Natural killer cell (primary cell): ENCODE measurements at regions not wholly inside any gene's neighbourhood (a gene's known extent, or its start where the extent isn't known, plus 50 kb on each side); places are given as distances from the start of the nearest gene placed in this dataset.

Experiments
- ATAC-seq, 3 donors: fragments of 150-1000 bp in 2 of 3; fragments of 200-7000 bp in 1 of 3; cut with Tn5 transposase; 1 replicate in 1 of 3; 2 replicates in 2 of 3; pipeline ENCODE4 v1.10.0; 2021; ENCODE audit warnings: mild to moderate bottlenecking in 2 of 3, moderate library complexity in 2 of 3
- DNase-seq, 2 donors: peaks; one replicate each; pipeline versions ENCODE4 v3.0.0 to v3.0.0-alpha.2; 2013 to 2021; ENCODE audit warnings: mixed read lengths in 1 of 2
- H3K27ac ChIP-seq: one replicate; pipeline ENCODE4 v1.5.1; 2013; ENCODE audit warnings: mild to moderate bottlenecking, low read length
- H3K27me3 ChIP-seq: one replicate; pipeline ENCODE4 v1.6.1; 2013; ENCODE audit warnings: low read length; ENCODE audit not compliant: control insufficient read depth, insufficient read depth
- H3K36me3 ChIP-seq: one replicate; pipeline ENCODE4 v1.6.1; 2013; ENCODE audit warnings: low read length; ENCODE audit not compliant: control insufficient read depth, insufficient read depth
- H3K4me1 ChIP-seq: one replicate; pipeline ENCODE4 v1.6.1; 2013; ENCODE audit warnings: low read length; ENCODE audit not compliant: control insufficient read depth, insufficient read depth
- H3K4me3 ChIP-seq: one replicate; pipeline ENCODE4 v1.5.1; 2013; ENCODE audit warnings: low read length
- H3K9me3 ChIP-seq: one replicate; pipeline ENCODE4 v1.6.1; 2013; ENCODE audit warnings: low read length; ENCODE audit not compliant: control insufficient read depth, insufficient read depth
- H3K27ac Mint-ChIP-seq, 2 donors: one replicate each; pipeline ENCODE4 v1.8.0; 2022; ENCODE audit warnings: mild to moderate bottlenecking in 2 of 2, mixed read lengths in 2 of 2, moderate library complexity in 1 of 2
- H3K27me3 Mint-ChIP-seq, 2 donors: one replicate each; pipeline ENCODE4 v1.8.0; 2022; ENCODE audit warnings: low read depth in 2 of 2, mixed read lengths in 2 of 2
- H3K36me3 Mint-ChIP-seq: one replicate; pipeline ENCODE4 v1.8.0; 2022; ENCODE audit warnings: mixed read lengths
- H3K4me1 Mint-ChIP-seq, 2 donors: one replicate each; pipeline ENCODE4 v1.8.0; 2022; ENCODE audit warnings: mixed read lengths in 2 of 2
- H3K4me3 Mint-ChIP-seq: one replicate; pipeline ENCODE4 v1.8.0; 2022; ENCODE audit warnings: mild to moderate bottlenecking, moderate library complexity, mixed read lengths
- H3K9me3 Mint-ChIP-seq, 2 donors: one replicate each; pipeline ENCODE4 v1.8.0; 2022; ENCODE audit warnings: mixed read lengths in 2 of 2
- CTCF ChIP-seq: fragments of 200-600 bp; IDR thresholded peaks from one replicate; pipeline ENCODE4 v1.8.0; 2022; ENCODE audit warnings: antibody characterized with exemption
- WGBS: methylation state at CpG from one replicate; pipeline ENCODE4 v1.1.7; 2013; ENCODE audit warnings: missing lambda C conversion rate; ENCODE audit not compliant: insufficient coverage; 5-methylcytosine and 5-hydroxymethylcytosine counted together
- intact Hi-C: fragments of 100-400 bp; cut with micrococcal nuclease; formaldehyde crosslinking; loops from one replicate; pipeline ENCODE4 v1.14.2; 2022

DNA sequence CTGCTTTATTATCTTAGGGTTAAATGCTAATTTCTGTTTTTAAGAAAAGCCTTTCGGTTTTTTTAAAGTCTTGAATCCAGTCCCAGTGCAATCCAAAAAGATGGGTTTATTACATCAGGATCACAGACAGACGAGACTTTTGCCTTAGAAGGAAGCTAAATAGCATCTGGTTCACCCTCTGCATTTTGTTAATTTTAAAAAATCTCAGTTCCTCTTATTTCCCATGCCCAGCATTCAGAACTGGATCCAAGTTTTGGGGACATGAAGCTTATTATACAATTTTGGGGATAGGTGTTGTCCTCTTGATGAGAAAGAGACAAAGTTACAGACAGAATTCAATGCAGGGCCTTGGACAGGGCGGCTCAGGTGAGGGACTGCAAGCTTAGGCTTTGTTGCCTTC is 181.5 kb upstream of the LYSMD4 start:
- Histone ChIP-seq H3K36me3 (no peaks in the 10 kb centered on the region), H3K27ac (no peak overlapping the region), H3K4me3 (no peak overlapping the region), H3K4me1 (no peaks in the 10 kb centered on the region), H3K9me3 (no peaks in the 10 kb centered on the region), H3K27me3 (peaks cover 2% of the 10 kb centered on the region)
- peaks cover 15 to 23% of the 10 kb centered on the region in 2 donors for H3K27me3 Mint-ChIP-seq
- no peaks in the 10 kb centered on the region for H3K36me3 Mint-ChIP-seq
- no peak overlapping the region for H3K4me3 Mint-ChIP-seq
- WGBS, result 74% methylated on average over 3 of the region's 3 CpGs
- TF ChIP-seq CTCF, result no peak
- no peak for ATAC-seq
- no peaks in the 10 kb centered on the region for H3K9me3 Mint-ChIP-seq
- H3K27ac Mint-ChIP-seq, result no peak overlapping the region
- intact Hi-C loops, result no loop called here
- DNase-seq, result no peak
- H3K4me1 Mint-ChIP-seq, result no peaks in the 10 kb centered on the region

- Histone ChIP-seq H3K4me1 (no peaks in the 10 kb centered on the region), H3K4me3 (no peak overlapping the region), H3K36me3 (no peaks in the 10 kb centered on the region), H3K9me3 (no peaks in the 10 kb centered on the region), H3K27ac (no peak overlapping the region), H3K27me3 (no peaks in the 10 kb centered on the region)
- DNase-seq (no peak), ATAC-seq (no peak)
- Mint-ChIP-seq H3K4me3 (no peak overlapping the region), H3K4me1 (no peaks in the 10 kb centered on the region), H3K9me3 (no peaks in the 10 kb centered on the region), H3K27me3 (peaks cover 2 to 7% of the 10 kb centered on the region in 2 donors), H3K36me3 (no peaks in the 10 kb centered on the region), H3K27ac (no peak overlapping the region)
- intact Hi-C loops, result no loop called here
- 65% methylated on average over 5 of the region's 5 CpGs for WGBS
- TF ChIP-seq CTCF, result no peak
These were observed 178.6 kb upstream of the LYSMD4 start for GRCh38 chr15:99911816-99912215.

DNA sequence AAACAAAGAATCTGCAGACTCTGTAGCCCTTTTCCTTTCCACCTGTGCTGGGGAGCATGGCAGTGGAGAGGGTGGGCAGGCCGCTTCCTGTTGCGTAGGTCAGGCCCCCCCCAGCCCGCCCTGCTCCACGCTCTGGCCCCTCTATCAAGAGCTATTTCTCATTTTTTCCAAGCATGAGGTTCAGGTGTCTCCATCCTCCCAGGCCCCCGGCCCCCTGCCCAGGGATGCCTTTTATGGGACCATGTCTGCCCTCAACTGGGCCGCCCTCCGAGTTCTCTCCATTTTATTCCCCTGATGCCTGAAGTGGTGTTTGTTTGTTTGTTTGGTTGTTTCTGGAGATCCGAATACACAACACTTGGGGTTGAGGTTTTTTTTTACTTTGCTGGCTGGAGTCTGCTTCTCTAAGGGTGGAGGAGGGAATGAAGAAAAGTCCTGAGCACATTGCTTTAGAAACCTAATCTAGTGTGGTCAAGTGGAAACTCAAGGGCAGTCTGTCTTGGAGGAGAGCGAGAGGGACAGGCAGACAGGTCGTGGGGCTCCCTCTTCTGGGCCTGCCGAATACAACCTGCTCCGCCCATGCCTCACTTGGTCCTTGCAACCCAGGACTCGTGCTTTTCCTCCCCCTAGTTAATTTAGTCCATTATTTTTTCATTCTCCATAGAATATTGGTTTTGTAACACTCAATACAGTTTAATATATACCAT is 176.5 kb upstream of the LYSMD4 start:
- no peaks in the 10 kb centered on the region for H3K9me3 ChIP-seq
- Mint-ChIP-seq H3K9me3 (no peaks in the 10 kb centered on the region), H3K36me3 (no peaks in the 10 kb centered on the region), H3K4me3 (no peak overlapping the region), H3K27ac (no peak overlapping the region), H3K4me1 (no peaks in the 10 kb centered on the region), H3K27me3 (peaks cover 2 to 10% of the 10 kb centered on the region in 2 donors)
- H3K27ac ChIP-seq, result no peak overlapping the region
- intact Hi-C loops, result no loop called here
- TF ChIP-seq CTCF, result no peak
- DNase-seq, result no peak
- ATAC-seq, result no peak
- WGBS, result 80% methylated on average over 13 of the region's 13 CpGs
- no peak overlapping the region for H3K4me3 ChIP-seq
- H3K27me3 ChIP-seq, result no peaks in the 10 kb centered on the region
- no peaks in the 10 kb centered on the region for H3K4me1 ChIP-seq
- H3K36me3 ChIP-seq, result no peaks in the 10 kb centered on the region

DNA sequence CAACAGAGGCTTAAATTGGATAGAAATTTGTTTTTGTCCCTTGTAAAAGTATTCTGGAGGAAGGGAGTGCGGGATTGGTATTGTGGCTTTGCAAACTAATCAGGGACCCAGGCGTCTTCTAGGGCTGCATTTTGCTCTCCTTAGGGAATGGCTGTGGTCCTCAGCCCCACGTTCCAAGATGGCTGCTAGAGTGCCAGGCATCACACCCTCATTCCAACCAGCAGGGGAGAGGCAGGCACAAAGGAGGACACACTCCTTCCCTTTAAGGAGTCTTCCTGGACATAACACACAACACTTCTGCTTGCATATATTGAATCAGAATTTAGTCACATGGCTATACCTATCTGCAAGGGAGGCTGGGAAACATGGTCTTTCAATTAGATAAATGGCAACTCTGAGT is 174.5 kb upstream of the LYSMD4 start:
- Mint-ChIP-seq H3K36me3 (no peaks in the 10 kb centered on the region), H3K4me3 (no peak overlapping the region), H3K27me3 (peaks cover 5 to 10% of the 10 kb centered on the region in 2 donors), H3K27ac (no peak overlapping the region), H3K9me3 (no peaks in the 10 kb centered on the region), H3K4me1 (no peaks in the 10 kb centered on the region)
- Histone ChIP-seq H3K9me3 (no peaks in the 10 kb centered on the region), H3K4me3 (no peak overlapping the region), H3K27me3 (no peaks in the 10 kb centered on the region), H3K4me1 (no peaks in the 10 kb centered on the region), H3K36me3 (no peaks in the 10 kb centered on the region), H3K27ac (no peak overlapping the region)
- ATAC-seq, result no peak
- no peak for TF ChIP-seq CTCF
- WGBS, result 87% methylated on average over 3 of the region's 3 CpGs
- DNase-seq, result no peak
- intact Hi-C loops, result no loop called here
